Medulla oblongata (tissue), 1 donor: ENCODE measurements at regions not wholly inside any gene's neighbourhood (a gene's known extent, or its start where the extent isn't known, plus 50 kb on each side); places are given as distances from the start of the nearest gene placed in this dataset.
"Not testable (repeated sequence)": the region's sequence is repeated elsewhere in the genome, so short reads cannot be mapped to it uniquely, and the experiment has no call there.

Source experiments
- DNase-seq: peaks from one replicate; pipeline ENCODE4 v3.0.0-alpha.2; 2015; ENCODE audit errors: extremely low spot score

DNA sequence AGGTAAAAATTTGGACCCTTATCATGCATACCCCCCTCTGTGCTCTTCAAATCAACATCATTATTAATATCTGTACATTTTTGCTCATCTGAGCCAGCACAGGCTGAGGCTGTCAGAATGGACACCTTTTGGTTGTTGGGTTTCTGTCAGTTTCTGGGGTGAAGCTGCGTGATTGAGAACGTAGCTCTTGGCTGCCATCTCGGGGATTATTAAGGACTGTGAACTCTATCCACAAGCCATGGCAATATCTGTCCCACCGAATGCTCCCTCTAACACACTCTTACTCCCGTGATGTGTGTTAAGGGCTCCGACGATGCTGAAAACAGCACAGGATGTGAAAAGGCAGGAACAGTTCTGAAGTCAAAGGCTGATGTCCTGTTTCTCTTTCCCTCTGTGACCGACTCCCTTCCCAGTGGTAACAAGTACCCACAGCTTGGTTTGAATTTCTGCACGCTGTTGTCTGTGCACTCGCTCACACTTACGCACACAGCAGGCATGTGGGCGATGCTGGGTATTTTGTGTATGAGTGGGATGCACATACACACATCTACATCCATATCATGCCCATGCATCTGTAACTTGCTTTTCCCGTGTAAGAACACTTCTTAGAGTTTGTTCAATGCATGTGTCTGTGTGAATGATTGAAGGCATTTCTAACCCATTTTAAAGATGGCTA, 405.6 kb downstream of the TMEM121 start:
- no peak for DNase-seq

DNA sequence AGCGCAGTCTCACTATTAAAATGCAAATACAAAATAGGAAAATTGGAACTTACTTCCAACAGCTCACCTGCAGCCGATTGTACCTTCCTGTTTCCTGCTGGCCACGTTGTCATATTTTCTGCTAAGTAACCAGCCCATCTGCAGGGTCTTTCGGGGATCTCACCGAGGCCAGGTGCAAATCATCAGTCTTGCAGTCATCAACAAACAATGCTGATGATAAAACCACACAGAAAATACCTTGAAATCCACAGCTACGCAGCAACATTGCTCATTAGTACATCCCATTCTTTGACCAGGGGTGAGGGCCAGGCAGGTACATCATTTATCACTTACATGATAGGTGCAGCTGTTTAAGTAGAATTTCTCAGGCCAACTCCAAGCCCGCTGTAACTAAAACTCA, 406.9 kb downstream of the TMEM121 start:
- DNase-seq = no peak

DNA sequence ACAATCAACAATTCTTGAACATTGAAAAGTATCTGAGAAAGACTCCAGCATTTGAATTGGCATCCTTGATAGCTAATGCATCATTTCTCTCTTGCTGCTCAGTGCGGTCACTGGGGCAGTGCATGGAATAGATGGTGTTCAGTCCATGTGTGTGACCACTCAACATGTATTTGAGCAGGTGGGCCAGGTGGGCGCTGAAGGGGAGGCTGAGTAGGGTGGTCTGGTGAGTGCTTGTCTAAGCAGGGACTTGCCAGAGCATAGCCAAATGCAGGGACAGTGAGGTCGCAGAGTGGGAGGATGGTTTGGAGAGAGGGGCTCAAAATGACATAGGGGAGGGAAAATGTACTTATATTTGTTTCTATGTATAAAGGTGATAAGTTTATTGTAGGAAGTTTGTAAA, 409.0 kb downstream of the TMEM121 start:
- DNase-seq = no peak

DNA sequence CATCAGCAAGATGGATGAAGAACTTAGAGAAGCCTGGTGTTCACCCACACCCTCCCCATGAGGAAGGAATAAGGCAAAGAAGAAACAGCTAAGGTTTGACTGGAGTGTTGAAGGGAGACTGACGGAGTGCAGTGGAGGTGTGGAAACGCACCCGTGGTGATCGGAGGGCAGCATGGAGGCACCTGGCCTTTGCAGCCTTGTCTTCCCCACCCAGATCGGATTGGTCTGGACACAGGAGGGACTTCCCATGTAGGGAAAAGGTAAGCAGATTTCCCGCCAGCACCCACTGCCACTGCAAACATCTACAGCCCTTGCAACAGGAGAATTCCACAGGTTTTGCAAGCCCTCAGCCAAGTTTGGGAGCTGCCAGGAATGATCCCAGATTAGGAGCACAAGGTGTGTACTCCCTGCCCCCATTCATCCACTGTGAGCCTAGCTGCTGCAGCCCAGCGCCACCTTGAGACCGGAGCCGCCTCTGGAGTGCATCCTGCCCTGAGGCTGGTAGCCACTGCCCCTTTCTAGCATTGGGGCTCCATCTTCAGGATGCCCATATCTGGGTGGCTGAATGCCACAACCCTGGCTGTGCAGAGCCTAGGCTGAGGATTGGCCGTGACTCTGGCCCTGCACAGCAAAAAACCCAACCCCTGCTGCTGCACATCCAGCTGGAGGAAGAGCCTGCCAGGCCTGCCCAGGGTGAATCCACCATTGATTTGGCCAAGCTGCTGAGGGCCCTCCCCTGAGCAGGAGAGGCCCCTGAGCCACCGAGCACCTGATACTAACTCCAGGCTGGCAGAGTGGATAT, 411.1 kb downstream of the TMEM121 start:
- no peak for DNase-seq

DNA sequence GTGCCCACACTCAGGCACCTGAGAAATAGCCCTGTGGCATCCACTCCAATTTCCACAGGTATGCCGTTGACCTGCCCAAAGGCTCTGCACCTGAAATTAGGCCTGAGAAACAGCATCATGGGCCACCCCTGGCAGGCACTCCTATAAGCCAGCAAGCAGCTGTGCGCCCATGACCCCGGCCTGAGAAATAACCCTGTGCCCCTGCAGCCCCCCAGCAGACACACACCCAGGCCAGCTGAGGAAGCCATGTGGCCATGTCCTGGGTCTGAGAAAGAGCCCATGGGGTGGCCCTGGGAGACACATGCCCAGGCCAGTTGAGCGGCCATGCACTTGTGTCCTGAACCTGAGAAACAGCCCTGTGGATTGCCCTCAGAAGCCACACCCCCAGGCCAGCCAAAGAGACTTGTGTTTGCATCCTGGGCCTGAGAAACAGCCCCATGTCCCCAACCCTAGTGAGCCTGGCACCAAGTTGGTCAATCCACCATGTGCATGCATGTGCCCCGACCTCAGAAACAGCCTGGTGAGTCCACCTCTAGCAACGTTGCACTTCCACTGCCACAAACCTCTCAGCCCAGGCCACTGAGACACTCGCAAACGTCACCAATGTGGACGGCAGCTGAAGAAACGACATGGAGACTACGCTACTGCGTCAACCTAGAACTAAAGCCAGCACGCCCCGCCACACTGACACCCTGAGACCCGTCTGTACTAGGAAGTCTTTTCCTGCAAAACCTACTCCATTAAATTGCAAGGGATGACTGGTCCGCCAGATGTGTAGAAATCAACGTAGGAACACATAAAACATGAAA, 411.9 kb downstream of the TMEM121 start:
- no peak for DNase-seq

DNA sequence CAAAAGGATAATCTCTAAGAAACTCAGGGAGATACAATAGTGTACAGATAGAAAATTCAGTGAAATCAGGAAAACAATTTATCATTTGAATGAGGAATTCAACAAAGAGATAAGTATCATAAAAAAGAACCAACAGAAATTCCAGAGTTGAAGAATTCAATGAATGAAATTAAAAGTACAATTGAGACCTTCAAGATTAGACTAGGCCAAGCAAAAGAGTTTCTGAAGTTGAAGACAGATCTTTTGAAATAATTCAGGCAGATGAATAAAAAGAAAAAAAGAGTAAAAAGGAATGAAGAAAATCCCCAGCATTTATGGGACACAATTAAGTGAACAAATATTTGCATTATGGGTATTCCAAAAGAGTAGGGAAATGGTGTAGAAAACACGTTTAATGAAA, 412.6 kb downstream of the TMEM121 start:
- DNase-seq = no peak

DNA sequence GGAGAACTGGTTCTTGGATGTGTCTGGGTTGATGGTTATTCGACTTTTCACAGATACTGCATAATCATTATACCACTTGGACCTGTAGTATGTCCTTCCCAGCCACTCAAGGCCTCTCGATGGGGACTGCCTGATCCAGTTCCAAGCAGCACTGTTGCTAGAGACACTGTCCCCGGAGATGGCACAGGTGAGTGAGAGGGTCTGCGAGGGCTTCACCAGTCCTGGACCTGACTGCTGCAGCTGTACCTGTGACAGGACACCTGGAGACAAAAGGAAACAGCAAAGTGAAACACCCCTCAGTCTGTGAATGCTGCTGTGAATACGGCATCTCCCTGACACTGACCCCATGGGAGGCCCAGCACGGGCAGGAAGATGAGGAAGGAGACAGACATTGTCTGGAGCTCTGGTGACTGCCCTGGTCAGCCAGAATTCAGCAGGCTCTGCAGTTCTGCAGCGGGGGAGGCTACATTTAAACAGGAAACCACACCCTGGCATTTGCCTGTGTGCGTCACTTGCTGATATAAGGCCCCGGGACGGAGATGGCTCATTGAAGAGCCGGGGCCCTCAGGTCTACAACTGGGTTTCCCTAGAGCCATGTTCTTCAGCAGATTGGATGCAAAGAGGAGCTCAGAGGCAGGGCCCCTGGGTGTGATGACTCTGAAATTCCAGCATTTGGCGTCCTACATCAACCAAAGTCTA, 413.6 kb downstream of the TMEM121 start:
- DNase-seq = no peak

DNA sequence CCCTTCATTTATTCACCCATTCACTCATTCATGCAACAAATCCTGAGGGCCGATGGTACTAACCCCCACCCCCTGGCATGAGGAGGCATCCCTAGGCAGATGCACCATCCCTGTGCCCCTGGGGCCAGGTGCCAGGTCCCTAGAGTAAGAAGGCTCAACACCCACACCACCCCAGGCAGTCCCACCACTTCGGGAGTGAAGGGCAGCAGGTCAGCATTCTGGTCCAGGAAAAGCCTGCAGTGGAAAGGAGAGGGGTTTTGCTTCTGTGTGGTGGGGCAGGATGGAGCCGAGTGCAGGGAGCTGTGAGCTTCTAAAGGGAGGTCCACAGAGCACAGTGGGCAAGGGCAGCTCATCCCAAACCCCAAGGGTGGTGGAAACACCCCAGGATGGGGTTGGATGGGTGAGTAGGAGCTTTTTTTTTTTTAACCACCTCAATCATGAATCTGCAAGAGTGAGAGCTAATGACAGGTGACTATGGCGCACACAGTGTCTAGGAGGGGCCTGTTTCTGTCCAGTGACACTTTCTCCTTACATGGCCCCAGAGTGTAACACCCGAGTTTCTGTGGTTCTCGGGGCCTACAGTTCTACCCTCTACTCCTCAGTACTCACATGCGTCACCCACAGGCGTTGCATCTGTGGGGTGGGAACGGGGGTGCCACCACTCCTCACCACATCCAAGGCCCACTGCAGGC, 414.3 kb downstream of the TMEM121 start:
- no peak for DNase-seq

DNA sequence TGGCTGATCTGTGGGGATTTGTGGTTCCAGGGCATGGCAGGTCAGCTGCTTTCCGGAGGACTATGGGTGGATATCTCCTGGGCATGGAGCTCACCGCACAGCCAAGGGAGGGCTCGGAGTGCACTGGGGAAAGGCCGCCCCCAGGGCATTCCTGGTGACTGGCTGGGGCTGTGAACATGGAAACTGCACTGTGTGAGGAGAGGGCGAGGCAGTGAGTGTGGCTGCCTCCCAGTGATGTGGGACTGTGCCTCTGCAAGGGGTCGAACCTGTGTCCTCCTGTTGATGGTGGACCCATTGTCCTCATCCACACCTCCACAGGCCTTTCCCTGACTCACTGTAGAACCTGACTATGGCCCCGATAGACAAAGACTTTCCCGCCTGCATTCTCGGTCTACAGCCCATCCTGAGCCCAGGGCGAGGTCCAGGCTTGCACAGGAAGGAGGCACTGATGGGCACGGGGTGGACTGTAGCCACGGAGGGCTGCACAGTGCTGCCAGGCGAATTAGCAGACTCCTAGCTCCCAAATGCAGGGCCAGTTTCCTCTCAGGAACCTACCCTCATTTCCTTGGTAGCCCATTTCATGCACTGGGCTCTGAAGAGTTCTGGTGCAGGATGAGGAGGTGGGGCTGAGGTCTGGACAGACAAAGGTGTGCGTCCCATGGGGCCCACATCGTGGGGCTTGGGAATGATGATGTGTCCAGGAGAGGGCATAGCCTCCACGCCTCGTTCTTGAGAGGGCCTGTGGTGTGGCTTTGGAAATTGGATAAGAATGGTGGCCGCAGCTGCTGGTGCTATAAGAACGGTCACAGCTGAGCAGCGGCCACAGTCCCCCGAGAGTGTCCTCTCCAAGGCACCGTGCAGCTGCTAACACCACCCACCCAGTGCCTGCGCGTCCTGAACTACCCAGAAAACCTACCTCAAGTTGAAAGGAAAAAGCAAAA, 415.1 kb downstream of the TMEM121 start:
- DNase-seq = no peak

DNA sequence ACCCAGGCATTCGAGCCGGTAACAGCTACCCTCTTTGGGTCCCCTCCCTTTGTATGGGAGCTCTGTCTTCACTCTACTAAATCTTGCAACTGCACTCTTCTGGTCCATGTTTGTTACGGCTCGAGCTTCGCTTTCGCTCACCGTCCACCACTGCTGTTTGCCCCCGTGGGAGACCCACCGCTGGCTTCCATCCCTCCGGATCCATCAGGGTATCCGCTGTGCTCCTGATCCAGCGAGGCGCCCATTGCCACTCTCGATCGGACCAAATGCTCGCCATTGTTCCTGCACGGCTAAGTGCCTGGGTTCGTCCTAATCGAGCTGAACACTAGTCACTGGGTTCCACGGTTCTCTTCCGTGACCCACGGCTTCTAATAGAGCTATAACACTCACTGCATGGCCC, 416.3 kb downstream of the TMEM121 start:
- not testable (repeated sequence) for DNase-seq

DNA sequence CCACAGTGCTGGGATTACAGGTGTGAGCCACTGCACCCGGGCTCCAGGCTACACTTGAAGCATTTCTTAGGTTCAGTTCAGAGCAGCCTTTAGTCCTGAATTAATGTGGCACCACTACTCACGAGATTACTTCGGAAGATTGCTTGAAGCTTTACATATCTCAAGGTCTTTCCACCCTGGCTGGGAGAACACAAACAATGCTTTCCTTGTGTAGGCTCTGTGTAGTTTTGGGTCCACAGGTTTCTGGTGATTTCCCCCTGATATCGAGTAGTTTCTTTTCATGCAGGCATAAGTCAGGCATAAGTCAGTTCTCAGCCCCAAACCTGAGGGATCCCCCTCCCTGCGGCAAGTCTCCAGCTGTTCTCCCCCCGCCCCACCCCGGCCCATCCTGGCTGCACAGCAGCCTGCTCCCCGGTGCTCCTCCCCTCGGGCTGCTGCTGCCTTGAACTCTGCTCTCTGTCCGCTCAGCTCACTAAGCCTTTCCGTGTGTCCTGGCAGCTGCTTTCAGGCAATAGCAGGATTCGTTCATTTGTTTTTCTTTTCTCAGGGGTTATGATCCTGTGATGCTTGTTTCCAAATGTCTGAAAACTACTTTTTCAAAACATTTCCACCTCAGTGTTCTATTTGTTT, 417.7 kb downstream of the TMEM121 start:
- DNase-seq = no peak

DNA sequence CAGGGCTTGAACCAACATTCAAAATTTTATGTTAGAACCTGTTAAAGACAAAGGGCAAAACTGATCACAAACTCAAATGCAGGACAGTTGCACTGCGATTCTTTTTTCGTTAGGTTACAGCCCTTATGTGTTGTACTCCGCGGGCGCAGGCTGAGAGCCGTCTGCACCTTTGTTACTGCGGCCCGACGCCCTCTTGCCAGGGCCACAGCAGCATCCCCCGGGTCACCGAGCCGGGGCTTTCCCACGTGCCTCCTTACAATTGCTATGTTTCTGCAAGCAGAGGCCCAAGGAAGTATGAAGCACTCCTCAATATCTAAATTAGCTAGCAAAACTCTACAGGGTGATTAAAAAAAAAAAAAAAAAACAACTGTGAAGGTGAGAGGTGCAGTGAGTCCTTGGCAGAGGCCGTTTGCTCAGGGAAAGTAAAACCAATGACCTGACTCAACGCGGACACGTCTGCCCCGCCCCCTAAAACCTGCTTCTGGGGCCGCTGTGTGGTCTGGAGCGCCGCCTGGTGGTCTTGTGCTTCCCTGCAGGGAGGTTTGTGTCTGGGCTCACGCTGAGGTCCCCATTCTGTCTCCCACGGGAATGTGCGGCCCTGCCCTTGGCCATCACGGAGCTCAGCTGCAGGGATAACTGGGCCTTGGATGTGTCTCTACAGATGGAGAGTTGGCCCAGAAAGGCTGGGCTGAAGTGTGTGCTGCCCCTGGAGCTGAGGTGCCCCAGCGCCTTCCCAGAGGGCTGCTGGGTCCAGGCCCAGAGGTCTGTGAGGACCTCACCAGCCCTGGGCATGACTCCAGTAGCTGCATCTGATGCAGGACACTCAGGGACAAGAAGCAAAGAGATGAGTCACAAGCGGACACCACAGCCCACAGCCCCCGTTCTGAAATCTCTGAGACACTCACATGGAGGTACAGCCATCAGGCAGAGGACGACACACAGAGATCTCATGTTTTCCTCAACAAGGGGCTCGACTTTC, 418.5 kb downstream of the TMEM121 start:
- no peak for DNase-seq

DNA sequence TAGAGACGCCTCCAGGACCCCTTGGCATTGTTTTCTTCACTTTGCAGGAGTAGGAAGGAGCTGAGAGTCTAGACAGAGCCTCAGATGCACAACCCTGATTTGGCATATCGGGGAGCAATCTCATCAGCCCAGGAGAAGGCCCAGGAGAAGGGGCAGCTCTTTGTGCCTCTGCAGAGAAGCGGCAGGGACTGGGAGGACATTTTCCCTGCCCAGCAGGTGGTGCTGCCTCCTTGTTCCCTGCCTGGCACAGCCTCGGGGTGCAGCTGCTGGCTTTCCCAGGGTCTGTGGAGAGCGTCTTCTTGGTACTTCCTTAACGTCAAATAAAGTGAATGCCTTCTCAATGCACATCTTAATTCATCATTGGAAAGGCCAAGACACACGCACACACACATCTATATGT, 419.5 kb downstream of the TMEM121 start:
- DNase-seq = no peak

DNA sequence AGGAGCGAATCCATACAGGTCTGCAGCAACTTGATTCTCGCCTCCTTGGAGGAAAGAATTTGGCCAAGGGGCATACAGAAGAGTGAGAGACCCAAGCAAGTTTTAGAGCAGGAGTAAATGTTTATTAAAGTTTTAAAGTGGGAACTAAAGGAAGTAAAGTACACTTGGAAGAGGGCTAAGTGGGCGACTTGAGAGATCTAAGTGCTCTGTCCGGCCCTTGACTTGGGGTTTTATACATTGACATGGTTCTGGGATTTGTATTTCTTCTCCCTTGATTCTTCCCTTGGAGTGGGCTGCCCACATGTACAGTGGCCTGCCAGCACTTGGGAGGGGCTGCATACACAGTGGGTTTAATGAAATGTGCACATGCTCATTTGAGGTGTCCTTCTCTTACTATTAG, 421.2 kb downstream of the TMEM121 start:
- DNase-seq = no peak

DNA sequence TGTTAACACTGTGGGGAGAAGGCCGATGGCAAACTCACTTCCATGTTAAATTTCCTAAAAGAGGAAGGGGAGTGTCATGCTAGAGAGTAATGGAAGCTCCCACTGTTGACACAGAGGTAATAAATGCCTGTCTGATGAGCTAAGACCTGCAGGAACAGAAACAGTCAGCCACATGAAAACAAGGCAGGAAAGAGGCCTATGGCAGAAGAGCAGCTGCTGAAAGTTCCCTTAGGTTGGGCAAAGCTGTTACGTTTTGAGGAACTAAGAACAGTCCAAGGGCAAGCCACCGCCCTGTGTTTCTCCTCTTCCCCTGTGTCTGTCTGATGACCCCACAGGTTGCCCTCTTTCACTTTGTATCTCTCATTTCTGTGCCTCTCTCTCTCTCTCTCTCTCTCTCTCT, 422.6 kb downstream of the TMEM121 start:
- DNase-seq = not testable (repeated sequence)

DNA sequence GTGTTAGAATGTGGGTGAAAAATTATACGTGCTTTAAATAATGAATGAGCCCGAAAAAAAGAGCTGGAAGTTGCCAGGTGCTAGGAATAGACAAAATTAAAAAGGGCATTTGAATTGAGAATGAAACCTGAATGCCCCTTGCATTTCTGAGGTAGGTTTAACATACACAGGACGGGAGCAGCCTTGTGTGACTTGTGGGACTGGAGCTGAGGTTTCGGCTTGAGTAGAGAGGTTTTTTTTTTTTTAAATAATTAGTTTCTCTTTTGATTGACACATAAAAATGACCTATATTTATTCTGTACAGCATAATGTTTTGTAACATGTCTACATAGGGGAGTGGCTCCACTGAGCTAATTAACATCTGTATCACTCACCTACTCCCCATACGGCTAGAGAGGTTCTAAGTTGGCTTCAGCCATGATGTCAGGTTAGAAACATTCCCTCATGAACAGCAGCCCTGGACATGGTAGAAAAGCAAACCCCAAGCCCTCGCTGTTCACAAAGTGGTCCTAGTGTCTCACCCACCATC, 424.0 kb downstream of the TMEM121 start:
- DNase-seq = not testable (repeated sequence)

DNA sequence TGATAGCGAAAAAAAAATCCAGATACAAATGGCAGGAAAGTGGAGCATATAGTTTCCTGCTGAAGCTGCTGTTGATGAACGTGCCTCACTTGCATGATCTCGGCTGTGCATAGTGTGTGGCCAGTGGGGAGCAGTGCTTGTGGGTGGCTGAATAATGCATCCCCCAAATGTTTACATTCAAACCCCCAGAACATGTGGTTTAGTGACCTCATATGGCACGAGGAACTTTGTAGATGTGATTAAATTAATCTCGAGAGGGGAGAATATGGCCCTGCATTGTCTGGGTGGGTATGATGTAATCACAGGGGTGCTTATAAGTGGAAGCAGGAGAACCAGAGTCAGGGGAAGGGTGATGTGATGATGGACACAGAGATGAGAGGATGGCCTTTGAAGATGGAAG, 425.0 kb downstream of the TMEM121 start:
- no peak for DNase-seq

DNA sequence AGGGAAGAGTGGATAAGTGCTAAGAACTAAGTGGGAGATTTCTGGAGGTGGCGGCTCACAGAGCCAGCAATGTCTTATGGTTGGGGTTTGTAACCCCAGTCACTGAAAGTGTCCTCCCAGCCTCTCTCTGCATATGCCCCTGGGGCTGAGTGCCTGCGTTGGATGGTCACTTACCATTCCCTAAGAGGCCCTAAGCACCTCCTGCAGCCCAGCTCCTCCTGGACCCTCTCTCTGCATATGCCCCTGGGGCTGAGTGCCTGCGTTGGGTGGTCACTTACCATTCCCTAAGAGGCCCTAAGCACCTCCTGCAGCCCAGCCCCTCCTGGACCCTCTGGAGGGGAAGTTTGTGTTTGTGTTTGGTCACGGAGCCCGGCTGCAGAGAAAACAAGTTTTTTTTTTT, 425.8 kb downstream of the TMEM121 start:
- DNase-seq = no peak
